ENCODE measurements at regions not wholly inside any gene's neighbourhood (a gene's known extent, or its start where the extent isn't known, plus 50 kb on each side); places are given as distances from the start of the nearest gene placed in this dataset.
"Not testable (repeated sequence)": the region's sequence is repeated elsewhere in the genome, so short reads cannot be mapped to it uniquely, and the experiment has no call there.

DNA sequence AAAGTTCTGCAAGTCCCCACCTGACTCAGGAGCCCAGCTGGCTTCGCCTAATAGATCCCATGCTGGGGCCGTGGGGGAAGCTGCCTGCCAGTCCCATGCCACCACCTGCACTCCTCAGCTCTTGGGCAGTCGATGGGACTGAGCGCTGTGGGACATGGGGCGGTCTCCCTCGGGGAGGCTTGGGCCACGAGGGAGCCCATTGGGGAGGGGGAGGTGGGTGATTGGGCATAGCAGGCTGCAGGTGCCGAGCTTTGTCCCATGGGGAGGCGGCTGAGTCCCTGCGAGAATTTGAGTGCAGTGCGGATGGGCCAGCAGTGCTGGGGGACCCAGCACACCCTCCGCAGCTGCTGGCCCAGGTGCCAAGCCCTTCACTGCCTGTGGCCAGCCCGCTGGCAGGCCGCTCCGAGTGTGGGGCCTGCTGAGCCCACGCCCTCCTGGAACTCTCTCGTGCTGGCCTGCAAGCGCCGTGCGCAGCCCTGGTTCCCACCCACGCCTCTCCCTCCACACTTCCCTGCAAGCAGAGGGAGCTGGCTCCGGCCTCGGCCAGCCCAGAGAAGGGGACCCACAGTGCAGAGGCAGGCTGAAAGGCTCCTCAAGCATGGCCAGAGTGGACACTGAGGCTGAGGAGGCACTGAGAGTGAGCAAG lies 467.3 kb downstream of the IRS2 start:
- no peak for DNase-seq

- no peak for DNase-seq
Measured at GRCh38 chr13:109315481-109315880, 470.9 kb downstream of the IRS2 start.

- no peak for DNase-seq
Measured at GRCh38 chr13:109314101-109314500, 472.3 kb downstream of the IRS2 start.

GRCh38 chr13:109312399-109312798 lies 474.0 kb downstream of the IRS2 start:
- no peak for DNase-seq

- not testable (repeated sequence) for DNase-seq
Measured at GRCh38 chr13:109311431-109311976, 474.9 kb downstream of the IRS2 start.

DNA sequence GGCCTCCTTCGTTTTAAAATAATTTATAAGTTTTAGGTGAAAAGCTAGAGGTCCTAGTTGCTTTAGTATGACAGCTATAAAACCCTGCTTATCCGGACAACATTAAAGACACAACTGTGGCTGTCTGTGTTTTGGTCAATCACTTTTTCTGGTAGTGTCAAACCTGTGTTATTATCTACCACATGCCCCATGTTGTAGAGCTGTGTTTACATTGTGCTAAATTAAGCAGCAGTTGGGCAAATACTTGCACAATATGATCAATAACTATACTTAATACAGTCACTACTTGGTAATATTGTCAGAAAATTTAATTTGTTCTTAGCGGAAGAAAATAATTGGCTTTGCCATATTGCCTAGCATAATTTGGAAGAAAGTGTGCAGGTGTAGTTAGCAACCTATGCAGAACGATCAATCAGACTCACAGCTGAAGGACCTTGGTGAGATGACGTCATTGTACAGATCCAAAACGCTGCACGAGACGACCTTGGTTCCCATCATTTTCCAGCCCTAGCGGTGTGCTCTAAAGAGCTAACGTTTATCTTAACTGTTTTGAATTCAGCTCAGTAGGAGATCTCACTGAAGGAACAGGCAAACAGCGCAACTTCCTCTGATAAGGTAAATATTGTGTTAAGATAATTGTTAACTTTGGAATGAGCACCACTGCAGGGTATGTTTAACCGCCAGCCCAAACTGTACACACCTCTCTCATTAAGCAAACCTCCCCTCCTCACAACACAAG lies 476.6 kb downstream of the IRS2 start:
- no peak for DNase-seq

DNA sequence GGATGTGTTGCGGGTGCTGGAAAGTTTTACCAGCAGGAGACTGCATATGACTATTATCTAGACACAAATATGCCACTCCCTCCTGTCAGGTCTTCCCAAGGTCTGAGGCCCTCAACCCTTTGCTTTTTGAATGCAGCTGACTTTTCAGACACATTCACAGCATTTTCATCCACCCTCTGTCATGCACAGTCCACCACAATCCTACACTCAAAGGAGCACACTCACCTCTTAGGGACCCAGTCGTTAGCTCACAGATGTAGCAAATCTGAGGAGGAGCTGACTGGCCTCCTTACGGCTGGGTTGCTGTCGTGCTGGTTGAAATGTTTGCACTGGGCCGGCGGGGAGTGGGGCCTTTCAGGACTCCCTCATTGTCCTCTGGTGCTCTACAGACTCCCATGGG lies 479.4 kb downstream of the IRS2 start:
- DNase-seq: no peak

DNA sequence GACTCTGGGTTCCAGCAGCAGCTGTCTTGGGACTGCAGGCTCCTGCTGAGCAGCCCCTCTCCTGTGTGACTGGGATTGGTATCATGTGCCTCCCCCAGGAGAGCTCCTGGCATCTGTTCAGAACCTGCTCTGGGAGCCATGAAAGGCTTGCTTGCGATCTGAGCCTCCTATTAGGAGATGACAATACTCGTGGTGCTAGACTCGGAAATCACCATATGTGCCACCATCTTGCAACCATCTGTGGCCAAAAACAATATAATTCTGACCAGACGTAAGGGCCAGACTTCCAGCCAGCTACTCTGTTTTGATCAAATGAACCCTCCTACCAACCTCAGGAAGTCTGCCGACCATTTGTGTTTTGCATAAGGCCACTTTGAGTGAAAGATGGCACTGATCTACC lies 484.7 kb downstream of the IRS2 start:
- no peak for DNase-seq

- no peak for DNase-seq
Measured at GRCh38 chr13:109301276-109301675, 485.1 kb downstream of the IRS2 start.

DNA sequence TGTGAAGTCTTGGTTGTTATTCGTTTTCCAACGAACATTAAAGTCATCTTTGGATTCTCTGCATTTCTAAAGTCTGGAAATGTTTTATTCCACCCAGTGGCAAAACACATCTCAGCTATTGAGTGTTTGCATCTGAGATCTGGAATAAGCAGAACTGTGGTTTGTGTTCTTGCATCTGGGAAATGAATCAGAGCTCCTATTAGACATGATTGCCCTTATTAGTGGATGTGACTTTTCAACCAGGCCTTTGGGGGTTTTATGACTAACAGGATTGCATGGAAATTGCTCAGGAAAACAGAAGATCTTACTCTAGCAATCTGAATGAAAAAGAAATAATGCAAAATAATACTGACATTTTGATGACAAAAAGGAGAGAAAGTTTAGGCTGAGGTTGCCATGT lies 488.8 kb downstream of the IRS2 start:
- no peak for DNase-seq

GRCh38 chr13:109293166-109293565 lies 493.2 kb downstream of the IRS2 start:
- no peak for DNase-seq

DNA sequence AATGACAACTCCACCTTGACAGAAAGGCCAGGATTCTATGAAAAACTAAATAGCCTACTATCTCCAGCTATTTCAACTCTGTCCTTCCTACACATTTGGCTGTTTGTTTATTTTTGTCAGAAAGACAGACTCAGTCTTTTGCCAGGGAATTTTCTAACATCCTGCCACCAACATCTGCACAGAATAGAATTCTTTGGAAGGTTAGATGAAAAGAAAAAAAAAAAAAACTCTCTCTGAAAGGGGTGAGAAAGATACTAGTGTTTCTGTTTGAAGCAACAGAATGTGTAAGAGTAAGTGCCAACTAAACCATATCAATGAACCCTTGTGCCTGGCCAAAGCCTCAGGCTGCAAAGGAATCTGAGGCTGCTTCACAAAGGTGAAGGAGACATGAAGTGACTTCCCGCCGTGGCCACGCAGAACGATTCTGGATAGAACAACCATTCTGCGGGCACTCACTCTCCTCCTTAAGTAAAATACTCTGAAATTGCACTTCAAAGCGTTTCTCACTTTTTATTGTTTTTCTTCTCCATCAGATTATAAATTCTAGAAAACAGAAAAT lies 498.2 kb downstream of the IRS2 start:
- no peak for DNase-seq

- DNase-seq: no peak
Measured at GRCh38 chr13:109287553-109287952, 498.8 kb downstream of the IRS2 start.

- DNase-seq: no peak
Measured at GRCh38 chr13:109285586-109285985, 500.8 kb downstream of the IRS2 start.

GRCh38 chr13:109281903-109282635 lies 504.3 kb downstream of the IRS2 start:
- no peak for DNase-seq

DNA sequence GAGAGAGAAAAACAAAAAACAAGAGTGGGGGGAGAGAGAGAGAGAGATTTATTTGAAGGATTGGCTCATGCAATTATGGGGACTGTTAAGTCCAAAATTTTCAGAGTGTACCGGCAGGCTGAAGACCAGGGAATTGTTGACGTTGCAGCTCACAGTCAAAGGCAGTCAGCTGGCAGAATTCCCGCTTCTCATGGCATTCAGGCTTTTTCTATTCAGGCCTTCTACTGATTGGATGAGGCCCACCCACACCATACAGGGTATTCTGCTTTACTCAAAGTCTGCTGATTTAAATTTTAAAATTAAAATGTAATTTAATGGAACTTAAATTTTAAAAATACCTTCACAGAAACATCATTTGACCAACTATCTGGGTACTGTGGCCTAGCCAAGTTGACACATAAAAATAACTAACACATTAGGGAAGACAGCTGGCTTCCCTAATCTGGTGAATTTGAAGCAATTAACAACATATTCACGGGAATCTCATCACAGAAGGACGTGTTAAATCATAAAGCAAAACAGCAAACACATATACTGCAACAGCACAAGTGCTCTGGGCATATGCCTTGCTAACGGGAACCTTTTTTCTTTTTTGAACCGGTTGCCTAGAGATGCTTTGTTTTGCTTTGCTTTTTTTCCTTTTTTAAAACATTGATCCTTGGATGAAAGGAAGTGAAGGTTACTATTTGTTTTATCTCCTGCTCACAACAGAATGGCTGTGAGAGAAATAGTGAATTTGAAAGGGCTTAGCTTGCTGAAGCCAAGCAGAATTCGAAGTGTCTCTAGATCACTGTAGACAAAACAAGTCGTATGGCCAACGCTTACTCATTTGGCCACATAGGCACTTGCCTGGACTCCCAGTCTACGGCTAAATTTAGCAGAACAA lies 505.1 kb downstream of the IRS2 start:
- no peak for DNase-seq

DNA sequence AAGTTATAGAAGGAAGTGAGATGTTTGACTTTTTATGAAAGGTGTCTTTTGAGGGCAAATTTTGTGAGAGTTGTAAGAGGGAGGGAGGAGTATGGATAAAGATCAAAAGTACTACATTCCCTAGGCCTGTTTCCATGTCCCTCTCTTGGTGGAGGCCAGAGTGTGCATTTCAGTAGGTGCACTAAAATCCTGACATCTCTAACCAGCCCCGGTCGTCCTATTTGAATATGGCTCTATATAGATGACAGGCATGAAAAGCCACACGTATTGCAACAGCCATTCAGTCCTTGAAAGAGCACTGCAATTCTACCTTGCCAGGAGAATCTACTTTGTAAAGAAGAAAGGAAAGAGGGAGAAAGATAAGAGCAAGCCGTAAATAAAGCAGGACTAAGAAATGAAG lies 510.1 kb downstream of the IRS2 start:
- no peak for DNase-seq

DNA sequence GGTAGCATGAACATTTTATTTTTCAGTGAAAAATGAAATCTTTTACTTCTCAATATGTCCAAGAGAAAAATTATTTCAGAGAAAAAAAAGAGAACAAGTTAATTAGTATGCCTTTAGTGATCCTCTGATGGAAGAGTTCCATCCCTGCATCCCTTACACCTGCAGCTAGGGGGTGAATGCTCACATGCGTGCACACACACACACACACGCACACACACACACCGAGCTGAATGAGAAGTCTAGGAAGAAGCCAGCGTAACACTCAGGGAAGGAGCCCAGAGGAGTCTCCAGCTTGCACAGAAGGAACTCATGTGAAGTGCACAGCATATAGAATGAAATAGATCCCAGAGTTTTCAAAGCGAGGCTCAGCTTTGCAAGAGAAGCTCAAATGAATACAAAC lies 510.5 kb downstream of the IRS2 start:
- no peak for DNase-seq

GRCh38 chr13:109275139-109275745 lies 511.1 kb downstream of the IRS2 start:
- DNase-seq: no peak

DNA sequence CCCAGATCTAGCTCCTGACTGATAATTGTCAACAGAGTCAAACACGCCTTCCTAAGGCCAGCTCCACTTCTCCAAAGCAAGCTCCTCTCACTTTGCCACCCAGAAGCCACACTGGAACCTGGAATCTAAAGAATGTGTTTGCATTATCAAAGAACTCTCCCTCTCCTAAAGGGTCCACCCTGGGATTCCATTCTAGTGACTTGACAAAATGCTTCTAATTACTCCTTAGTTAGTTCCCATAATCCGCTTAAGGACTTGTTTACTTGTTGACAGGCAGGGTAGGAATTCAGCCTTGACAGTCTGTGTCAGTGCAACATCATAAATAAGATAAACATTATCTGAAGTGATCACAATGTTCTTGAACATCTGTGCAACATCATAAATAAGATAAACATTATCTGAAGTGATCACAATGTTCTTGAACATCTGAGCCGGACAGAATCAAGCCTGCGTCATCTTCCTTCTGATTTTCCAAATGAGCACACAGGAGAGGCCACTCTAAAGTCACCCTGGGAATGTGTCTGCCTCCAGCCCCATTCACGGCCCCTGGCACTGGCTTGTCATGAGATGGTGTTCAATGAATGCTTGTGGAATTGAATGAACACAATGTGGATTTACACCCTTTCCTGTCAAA lies 512.1 kb downstream of the IRS2 start:
- no peak for DNase-seq

- DNase-seq: no peak
Measured at GRCh38 chr13:109273326-109273751, 513.0 kb downstream of the IRS2 start.
